GM20000 (cell line): ENCODE measurements at regions not wholly inside any gene's neighbourhood (a gene's known extent, or its start where the extent isn't known, plus 50 kb on each side); places are given as distances from the start of the nearest gene placed in this dataset.
"Not testable (repeated sequence)": the region's sequence is repeated elsewhere in the genome, so short reads cannot be mapped to it uniquely, and the experiment has no call there.

Experiments used
- DNase-seq: peaks from one replicate; pipeline ENCODE4 v3.0.0; 2012; ENCODE audit warnings: low spot score
- TF ChIP-seq, protein P1 (sequence below): IDR thresholded peaks from 2 replicates; pipeline ENCODE4 v1.5.1; 2012; ENCODE audit warnings: mild to moderate bottlenecking, control low read depth; ENCODE audit errors: extremely low read depth, missing control alignments

- TF ChIP-seq, protein P1, sequence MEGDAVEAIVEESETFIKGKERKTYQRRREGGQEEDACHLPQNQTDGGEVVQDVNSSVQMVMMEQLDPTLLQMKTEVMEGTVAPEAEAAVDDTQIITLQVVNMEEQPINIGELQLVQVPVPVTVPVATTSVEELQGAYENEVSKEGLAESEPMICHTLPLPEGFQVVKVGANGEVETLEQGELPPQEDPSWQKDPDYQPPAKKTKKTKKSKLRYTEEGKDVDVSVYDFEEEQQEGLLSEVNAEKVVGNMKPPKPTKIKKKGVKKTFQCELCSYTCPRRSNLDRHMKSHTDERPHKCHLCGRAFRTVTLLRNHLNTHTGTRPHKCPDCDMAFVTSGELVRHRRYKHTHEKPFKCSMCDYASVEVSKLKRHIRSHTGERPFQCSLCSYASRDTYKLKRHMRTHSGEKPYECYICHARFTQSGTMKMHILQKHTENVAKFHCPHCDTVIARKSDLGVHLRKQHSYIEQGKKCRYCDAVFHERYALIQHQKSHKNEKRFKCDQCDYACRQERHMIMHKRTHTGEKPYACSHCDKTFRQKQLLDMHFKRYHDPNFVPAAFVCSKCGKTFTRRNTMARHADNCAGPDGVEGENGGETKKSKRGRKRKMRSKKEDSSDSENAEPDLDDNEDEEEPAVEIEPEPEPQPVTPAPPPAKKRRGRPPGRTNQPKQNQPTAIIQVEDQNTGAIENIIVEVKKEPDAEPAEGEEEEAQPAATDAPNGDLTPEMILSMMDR = no peak
- no peak for DNase-seq
Observed at GRCh38 chr1:31514117-31514516, 62.2 kb upstream of the TINAGL1 start.

GRCh38 chr1:31515056-31515775, 61.1 kb upstream of the TINAGL1 start:
- TF ChIP-seq, protein P1 = no peak
- DNase-seq = no peak

DNA sequence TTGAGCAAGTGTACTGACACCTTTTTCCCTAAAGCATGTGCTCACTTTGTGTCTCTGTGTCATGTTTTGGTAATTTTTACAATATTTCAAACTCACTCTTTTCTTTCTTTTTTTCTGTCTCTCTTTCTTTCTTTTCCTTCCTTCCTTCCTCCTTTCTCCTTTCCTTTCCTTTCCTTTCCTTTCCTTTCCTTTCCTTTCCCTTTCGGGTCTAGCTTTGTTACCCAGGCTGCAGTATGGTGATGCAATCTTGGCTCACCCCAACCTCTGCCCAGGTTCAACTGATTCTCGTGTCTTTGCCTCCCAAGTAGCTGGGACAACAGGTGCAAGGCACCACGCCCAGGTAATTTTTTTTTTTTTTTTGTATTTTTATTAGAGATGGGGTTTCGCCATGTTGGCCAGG, 60.4 kb upstream of the TINAGL1 start:
- TF ChIP-seq, protein P1 = no peak
- DNase-seq = no peak

DNA sequence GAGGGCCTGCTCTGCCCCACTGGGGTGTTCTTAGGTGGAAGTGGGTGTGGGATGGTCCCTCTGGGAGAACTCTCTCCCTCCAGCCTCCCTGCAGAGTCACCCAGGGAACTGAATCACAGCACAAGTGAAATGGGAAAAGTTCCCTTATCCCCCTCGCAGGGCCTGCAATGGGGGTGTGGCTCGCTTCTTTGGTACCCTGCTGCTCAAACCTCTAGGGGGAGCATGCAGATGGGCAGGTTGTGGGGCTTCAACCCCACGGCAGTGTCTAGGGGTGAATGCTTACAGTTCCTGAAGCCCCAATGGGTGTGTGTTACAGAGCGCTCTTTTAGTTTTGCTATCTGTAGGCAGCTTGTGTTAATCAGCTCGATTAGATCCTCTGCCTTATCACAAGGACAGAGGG, 59.0 kb upstream of the TINAGL1 start:
- no peak for DNase-seq
- TF ChIP-seq, protein P1 = no peak

- not testable (repeated sequence) for DNase-seq
Observed at GRCh38 chr1:31517986-31518385, 58.3 kb upstream of the TINAGL1 start.

DNA sequence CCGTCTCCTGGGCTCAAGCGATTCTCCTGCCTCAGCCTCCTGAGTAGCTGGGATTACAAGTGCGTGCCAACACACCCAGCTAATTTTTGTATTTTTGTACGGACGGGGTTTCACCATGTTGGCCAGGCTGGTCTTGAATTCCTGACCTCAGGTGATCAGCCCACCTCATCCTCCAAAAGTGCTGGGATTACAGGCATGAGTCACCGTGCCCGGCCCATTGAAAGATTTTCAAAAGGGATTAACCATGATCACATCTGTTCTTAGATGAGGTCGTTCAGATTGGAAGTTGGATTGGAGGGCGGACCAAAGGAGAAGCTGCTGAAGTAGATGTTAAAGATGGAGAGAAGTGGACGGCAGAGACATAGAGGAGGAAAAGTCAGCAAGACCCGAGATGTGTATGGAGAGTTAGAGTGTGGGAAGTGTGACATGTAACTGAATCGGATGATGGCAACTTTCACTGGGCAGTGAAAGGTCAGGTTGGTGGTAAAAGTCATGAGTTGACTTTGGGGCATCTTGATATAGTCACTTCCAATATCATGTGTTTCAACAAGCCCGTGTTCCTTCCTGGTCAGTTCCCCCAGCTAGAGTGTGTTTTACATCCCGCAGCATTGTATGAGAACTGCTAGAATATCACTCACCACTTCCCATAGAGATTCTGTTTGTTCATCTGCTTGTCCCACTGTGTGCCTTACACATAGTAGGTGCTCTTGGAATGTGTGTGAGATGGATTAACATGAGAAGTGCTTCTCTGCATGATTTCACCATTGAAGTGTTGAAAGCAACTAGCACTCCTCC, 54.4 kb upstream of the TINAGL1 start:
- DNase-seq = no peak
- TF ChIP-seq, protein P1 = no peak

DNA sequence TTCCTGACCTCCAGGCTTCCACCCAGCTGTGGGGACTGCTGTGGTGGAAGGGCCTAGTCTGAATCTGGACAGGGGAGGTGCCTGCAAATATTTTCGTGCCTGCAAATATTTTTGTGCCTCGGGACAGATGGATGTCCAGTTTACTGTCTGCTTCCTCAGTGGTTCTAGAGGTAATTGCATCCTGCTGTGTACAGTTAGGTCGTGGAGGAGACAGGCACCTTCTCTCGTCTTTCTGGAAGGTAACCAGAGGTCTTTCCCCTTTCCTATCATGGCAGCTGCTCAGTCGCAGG, 53.8 kb upstream of the TINAGL1 start:
- TF ChIP-seq, protein P1 = no peak
- no peak for DNase-seq

GRCh38 chr1:31523012-31523411, 53.3 kb upstream of the TINAGL1 start:
- TF ChIP-seq, protein P1 = no peak
- DNase-seq = no peak
